HG02642 (cell line): ENCODE measurements at regions not wholly inside any gene's neighbourhood (a gene's known extent, or its start where the extent isn't known, plus 50 kb on each side); places are given as distances from the start of the nearest gene placed in this dataset.
"Not testable (repeated sequence)": the region's sequence is repeated elsewhere in the genome, so short reads cannot be mapped to it uniquely, and the experiment has no call there.

Source experiments
- ATAC-seq: cut with Tn5 transposase; IDR thresholded peaks from one replicate; pipeline ENCODE4 v1.9.1; 2021; ENCODE audit warnings: mild to moderate bottlenecking; ENCODE audit not compliant: unreplicated experiment, poor library complexity

DNA sequence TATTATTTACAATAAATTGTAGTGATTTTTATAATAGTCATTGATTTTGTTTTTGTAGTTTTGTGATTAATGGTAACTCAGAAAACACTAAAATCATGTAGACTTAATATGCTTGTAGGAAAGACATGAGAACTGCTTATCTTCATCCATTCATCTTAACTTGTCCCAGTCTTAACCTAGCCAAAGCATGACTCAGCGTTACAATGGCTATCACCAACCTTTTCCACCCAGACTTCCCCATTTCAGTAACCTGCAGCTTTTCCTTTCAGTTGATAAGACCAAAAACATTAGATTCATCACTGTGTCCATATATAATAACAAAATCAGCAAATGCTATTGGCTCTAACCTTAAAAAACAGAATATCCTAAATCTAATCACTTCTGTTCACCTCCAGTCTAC, 106.2 kb upstream of the KLF8 start:
- ATAC-seq = no peak

DNA sequence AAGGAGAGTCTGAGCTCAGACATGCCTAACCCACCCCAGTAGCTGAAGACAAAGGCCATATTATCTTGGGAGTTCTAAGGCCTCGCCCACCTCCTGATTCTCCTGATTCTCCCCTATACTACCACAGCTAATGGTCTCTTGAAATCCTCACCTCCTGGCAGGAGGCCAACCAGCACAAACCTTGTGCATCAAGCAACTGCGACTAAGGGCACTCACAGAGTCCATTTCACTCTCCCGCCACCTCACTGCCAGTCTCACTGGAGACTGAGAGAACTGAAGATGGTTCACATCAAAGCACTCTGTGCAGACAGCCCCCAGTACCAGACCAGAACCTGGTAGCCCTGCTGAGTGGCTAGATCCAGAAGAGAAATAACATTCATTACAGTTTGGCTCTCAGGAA, 102.1 kb upstream of the KLF8 start:
- ATAC-seq = no peak

DNA sequence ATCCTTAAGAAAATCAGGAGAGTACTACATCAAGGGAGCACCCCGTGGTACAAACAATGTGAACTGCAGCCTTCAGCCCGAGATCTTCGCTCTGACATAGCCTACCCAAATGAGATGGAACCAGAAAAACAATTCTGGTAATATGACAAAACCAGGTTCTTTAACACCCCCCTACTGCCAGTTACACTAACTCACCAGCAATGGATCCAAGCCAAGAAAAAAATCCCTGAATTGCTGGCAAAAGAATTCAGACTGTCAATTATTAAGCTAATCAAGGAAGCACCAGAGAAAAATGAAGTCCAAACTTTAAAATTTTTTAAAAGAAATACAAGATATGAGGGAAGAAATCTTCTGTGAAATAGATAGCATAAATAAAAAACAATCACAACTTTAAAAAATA, 101.7 kb upstream of the KLF8 start:
- no peak for ATAC-seq

DNA sequence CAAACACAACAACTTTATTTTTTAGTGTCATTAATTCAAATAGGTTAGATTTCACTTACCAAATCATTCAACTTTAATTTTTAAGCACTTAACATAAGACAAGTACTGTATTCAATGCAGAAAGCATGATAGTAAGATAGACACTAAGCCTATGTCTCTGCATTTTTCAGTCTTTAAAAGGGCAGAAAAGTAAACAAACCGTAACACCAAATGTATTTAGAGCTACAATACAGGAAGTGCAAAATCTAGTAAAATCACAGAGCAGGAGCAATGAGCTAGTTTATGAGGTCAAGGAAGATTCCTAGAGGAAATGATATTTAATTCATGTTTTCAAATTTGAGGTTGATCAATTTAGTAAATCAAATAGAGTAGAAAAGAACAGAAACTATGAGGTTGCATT, 68.0 kb upstream of the KLF8 start:
- ATAC-seq = not testable (repeated sequence)
